ENCODE measurements at regions not wholly inside any gene's neighbourhood (a gene's known extent, or its start where the extent isn't known, plus 50 kb on each side); places are given as distances from the start of the nearest gene placed in this dataset.

- Mint-ChIP-seq H3K27ac (ENCODE audit: unreplicated experiment) (no peak overlapping the region), H3K4me1 (ENCODE audit: unreplicated experiment) (no peaks in the 10 kb centered on the region)
- TF ChIP-seq CTCF (IDR thresholded peaks at IDR 0.05; ENCODE audit: unreplicated experiment), result no peak
These were observed 54.4 kb upstream of the MAP9 start for GRCh38 chr4:155430895-155431795.

DNA sequence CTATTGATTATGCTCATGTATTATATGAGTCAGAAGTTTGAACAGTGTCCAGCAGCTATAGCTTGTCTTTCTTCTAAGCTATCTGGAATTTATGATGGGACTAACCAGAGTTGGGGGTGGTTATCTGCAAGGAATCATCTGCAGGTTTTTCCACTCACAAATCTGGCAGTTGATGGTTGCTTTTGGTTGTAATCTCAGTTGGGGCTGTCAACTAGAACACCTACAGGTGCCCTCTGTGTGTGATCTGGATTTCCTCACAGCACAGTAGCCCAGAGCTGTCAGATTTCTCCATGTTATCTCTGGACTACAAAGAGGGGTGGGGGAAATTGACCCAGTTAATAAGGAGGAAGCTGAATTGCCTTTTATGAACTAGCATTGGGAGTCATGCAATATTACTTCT is 51.4 kb upstream of the MAP9 start:
- peaks cover 3% of the 10 kb centered on the region for H3K36me3 Mint-ChIP-seq (ENCODE audit: low read depth, unreplicated experiment)
- no peak overlapping the region for H3K27ac Mint-ChIP-seq (ENCODE audit: unreplicated experiment)
- DNase-seq (ENCODE audit: low spot score), result no peak
- H3K9me3 Mint-ChIP-seq (ENCODE audit: unreplicated experiment), result no peaks in the 10 kb centered on the region
- H3K27me3 Mint-ChIP-seq (ENCODE audit: unreplicated experiment), result no peaks in the 10 kb centered on the region
- TF ChIP-seq CTCF (IDR thresholded peaks at IDR 0.05; ENCODE audit: unreplicated experiment), result no peak
- no peaks in the 10 kb centered on the region for H3K4me1 Mint-ChIP-seq (ENCODE audit: unreplicated experiment)
- H3K4me3 Mint-ChIP-seq (ENCODE audit: unreplicated experiment), result no peak overlapping the region

More at GRCh38 chr4:155430895-155431795, 54.4 kb upstream of the MAP9 start:
- Mint-ChIP-seq H3K4me3 (ENCODE audit: unreplicated experiment) (no peak overlapping the region), H3K36me3 (ENCODE audit: low read depth, unreplicated experiment) (peaks cover 2% of the 10 kb centered on the region), H3K27me3 (ENCODE audit: unreplicated experiment) (no peaks in the 10 kb centered on the region), H3K9me3 (ENCODE audit: unreplicated experiment) (no peaks in the 10 kb centered on the region)
- DNase-seq (ENCODE audit: low spot score), result no peak

DNA sequence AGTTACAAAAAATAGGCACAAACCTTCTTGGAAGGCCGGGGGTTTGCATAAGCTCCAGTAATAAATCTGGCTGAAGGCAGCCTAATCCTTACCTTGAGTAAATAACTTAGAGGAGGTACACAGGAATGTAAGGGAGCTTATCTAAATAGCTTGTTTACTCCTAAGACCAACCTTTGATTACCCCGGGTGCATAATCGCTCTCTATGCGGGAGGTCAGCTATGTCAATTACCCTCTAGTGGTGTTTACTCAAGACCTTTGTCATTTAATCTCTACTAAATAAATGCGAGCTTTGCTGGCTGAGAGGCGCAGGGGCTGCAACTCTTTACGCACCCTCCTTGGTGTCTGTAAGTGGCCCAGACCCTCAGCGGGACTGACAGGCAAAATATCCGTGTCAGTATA is 50.2 kb upstream of the MAP9 start:
- no peak for TF ChIP-seq CTCF (IDR thresholded peaks at IDR 0.05; ENCODE audit: unreplicated experiment)
- Mint-ChIP-seq H3K4me3 (ENCODE audit: unreplicated experiment) (no peak overlapping the region), H3K36me3 (ENCODE audit: low read depth, unreplicated experiment) (peaks cover 3% of the 10 kb centered on the region), H3K27ac (ENCODE audit: unreplicated experiment) (no peak overlapping the region), H3K9me3 (ENCODE audit: unreplicated experiment) (no peaks in the 10 kb centered on the region), H3K27me3 (ENCODE audit: unreplicated experiment) (no peaks in the 10 kb centered on the region), H3K4me1 (ENCODE audit: unreplicated experiment) (no peaks in the 10 kb centered on the region)
- DNase-seq (ENCODE audit: low spot score), result no peak
